ENCODE measurements at regions not wholly inside any gene's neighbourhood (a gene's known extent, or its start where the extent isn't known, plus 50 kb on each side); places are given as distances from the start of the nearest gene placed in this dataset.

DNA sequence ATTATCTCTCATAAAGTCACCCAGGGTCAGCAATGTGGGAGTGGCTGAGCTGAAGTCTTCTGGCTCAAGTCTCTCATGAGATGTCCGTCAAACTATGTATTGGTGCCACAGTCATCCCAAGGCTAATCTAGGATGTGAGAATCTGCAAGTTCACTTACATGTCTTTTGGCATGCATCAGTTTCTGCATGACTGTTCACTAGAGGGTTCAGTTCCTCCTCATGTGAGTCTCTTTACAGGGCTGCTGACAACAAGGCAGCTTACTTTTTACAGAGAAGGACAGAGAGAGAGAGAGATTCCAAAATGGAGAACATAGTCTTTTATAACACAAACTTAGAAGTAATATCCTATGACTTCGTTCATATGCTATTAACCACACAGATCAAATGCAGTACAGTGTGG, 328.8 kb upstream of the SLITRK1 start:
- TF ChIP-seq, protein P1, sequence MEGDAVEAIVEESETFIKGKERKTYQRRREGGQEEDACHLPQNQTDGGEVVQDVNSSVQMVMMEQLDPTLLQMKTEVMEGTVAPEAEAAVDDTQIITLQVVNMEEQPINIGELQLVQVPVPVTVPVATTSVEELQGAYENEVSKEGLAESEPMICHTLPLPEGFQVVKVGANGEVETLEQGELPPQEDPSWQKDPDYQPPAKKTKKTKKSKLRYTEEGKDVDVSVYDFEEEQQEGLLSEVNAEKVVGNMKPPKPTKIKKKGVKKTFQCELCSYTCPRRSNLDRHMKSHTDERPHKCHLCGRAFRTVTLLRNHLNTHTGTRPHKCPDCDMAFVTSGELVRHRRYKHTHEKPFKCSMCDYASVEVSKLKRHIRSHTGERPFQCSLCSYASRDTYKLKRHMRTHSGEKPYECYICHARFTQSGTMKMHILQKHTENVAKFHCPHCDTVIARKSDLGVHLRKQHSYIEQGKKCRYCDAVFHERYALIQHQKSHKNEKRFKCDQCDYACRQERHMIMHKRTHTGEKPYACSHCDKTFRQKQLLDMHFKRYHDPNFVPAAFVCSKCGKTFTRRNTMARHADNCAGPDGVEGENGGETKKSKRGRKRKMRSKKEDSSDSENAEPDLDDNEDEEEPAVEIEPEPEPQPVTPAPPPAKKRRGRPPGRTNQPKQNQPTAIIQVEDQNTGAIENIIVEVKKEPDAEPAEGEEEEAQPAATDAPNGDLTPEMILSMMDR (IDR thresholded peaks at IDR 0.05), result no peak
- TF ChIP-seq POLR2A (IDR thresholded peaks at IDR 0.05), result no peak

Data from esophagus squamous epithelium (tissue), 4 donors.